ENCODE measurements at regions not wholly inside any gene's neighbourhood (a gene's known extent, or its start where the extent isn't known, plus 50 kb on each side); places are given as distances from the start of the nearest gene placed in this dataset.

GRCh38 chr5:3995954-3996619, 400.5 kb downstream of the IRX1 start:
- TF ChIP-seq STAT1 (IDR thresholded peaks at IDR 0.05; ENCODE audit: unreplicated experiment) (no peak), ZNF114 (CRISPR knock-in tag; IDR thresholded peaks at IDR 0.05) (no peak), POLR2AphosphoS5 (IDR thresholded peaks at IDR 0.05; ENCODE audit: low read depth) (no peak), ZNF331 (CRISPR knock-in tag; IDR thresholded peaks at IDR 0.05; ENCODE audit: low read depth) (no peak), EZH2 (IDR thresholded peaks at IDR 0.05; ENCODE audit: low read depth, unreplicated experiment) (no peak), CREB1 (CRISPR knock-in tag; IDR thresholded peaks at IDR 0.05; ENCODE audit: low read depth) (no peak)
- TF ChIP-seq, protein P1, sequence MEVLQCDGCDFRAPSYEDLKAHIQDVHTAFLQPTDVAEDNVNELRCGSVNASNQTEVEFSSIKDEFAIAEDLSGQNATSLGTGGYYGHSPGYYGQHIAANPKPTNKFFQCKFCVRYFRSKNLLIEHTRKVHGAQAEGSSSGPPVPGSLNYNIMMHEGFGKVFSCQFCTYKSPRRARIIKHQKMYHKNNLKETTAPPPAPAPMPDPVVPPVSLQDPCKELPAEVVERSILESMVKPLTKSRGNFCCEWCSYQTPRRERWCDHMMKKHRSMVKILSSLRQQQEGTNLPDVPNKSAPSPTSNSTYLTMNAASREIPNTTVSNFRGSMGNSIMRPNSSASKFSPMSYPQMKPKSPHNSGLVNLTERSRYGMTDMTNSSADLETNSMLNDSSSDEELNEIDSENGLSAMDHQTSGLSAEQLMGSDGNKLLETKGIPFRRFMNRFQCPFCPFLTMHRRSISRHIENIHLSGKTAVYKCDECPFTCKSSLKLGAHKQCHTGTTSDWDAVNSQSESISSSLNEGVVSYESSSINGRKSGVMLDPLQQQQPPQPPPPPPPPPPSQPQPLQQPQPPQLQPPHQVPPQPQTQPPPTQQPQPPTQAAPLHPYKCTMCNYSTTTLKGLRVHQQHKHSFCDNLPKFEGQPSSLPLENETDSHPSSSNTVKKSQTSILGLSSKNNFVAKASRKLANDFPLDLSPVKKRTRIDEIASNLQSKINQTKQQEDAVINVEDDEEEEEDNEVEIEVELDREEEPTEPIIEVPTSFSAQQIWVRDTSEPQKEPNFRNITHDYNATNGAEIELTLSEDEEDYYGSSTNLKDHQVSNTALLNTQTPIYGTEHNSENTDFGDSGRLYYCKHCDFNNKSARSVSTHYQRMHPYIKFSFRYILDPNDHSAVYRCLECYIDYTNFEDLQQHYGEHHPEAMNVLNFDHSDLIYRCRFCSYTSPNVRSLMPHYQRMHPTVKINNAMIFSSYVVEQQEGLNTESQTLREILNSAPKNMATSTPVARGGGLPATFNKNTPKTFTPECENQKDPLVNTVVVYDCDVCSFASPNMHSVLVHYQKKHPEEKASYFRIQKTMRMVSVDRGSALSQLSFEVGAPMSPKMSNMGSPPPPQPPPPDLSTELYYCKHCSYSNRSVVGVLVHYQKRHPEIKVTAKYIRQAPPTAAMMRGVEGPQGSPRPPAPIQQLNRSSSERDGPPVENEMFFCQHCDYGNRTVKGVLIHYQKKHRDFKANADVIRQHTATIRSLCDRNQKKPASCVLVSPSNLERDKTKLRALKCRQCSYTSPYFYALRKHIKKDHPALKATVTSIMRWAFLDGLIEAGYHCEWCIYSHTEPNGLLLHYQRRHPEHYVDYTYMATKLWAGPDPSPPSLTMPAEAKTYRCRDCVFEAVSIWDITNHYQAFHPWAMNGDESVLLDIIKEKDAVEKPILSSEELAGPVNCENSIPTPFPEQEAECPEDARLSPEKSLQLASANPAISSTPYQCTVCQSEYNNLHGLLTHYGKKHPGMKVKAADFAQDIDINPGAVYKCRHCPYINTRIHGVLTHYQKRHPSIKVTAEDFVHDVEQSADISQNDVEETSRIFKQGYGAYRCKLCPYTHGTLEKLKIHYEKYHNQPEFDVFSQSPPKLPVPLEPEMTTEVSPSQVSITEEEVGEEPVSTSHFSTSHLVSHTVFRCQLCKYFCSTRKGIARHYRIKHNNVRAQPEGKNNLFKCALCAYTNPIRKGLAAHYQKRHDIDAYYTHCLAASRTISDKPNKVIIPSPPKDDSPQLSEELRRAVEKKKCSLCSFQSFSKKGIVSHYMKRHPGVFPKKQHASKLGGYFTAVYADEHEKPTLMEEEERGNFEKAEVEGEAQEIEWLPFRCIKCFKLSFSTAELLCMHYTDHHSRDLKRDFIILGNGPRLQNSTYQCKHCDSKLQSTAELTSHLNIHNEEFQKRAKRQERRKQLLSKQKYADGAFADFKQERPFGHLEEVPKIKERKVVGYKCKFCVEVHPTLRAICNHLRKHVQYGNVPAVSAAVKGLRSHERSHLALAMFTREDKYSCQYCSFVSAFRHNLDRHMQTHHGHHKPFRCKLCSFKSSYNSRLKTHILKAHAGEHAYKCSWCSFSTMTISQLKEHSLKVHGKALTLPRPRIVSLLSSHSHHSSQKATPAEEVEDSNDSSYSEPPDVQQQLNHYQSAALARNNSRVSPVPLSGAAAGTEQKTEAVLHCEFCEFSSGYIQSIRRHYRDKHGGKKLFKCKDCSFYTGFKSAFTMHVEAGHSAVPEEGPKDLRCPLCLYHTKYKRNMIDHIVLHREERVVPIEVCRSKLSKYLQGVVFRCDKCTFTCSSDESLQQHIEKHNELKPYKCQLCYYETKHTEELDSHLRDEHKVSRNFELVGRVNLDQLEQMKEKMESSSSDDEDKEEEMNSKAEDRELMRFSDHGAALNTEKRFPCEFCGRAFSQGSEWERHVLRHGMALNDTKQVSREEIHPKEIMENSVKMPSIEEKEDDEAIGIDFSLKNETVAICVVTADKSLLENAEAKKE (CRISPR knock-in tag; IDR thresholded peaks at IDR 0.05) = no peak
- TF ChIP-seq, protein P2, sequence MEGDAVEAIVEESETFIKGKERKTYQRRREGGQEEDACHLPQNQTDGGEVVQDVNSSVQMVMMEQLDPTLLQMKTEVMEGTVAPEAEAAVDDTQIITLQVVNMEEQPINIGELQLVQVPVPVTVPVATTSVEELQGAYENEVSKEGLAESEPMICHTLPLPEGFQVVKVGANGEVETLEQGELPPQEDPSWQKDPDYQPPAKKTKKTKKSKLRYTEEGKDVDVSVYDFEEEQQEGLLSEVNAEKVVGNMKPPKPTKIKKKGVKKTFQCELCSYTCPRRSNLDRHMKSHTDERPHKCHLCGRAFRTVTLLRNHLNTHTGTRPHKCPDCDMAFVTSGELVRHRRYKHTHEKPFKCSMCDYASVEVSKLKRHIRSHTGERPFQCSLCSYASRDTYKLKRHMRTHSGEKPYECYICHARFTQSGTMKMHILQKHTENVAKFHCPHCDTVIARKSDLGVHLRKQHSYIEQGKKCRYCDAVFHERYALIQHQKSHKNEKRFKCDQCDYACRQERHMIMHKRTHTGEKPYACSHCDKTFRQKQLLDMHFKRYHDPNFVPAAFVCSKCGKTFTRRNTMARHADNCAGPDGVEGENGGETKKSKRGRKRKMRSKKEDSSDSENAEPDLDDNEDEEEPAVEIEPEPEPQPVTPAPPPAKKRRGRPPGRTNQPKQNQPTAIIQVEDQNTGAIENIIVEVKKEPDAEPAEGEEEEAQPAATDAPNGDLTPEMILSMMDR (conservative IDR thresholded peaks at IDR 0.05; ENCODE audit: low read depth in 2 of 2) = no peak
- TF ChIP-seq, protein P3, sequence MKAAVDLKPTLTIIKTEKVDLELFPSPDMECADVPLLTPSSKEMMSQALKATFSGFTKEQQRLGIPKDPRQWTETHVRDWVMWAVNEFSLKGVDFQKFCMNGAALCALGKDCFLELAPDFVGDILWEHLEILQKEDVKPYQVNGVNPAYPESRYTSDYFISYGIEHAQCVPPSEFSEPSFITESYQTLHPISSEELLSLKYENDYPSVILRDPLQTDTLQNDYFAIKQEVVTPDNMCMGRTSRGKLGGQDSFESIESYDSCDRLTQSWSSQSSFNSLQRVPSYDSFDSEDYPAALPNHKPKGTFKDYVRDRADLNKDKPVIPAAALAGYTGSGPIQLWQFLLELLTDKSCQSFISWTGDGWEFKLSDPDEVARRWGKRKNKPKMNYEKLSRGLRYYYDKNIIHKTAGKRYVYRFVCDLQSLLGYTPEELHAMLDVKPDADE (IDR thresholded peaks at IDR 0.05) = no peak
- TF ChIP-seq, protein P4, sequence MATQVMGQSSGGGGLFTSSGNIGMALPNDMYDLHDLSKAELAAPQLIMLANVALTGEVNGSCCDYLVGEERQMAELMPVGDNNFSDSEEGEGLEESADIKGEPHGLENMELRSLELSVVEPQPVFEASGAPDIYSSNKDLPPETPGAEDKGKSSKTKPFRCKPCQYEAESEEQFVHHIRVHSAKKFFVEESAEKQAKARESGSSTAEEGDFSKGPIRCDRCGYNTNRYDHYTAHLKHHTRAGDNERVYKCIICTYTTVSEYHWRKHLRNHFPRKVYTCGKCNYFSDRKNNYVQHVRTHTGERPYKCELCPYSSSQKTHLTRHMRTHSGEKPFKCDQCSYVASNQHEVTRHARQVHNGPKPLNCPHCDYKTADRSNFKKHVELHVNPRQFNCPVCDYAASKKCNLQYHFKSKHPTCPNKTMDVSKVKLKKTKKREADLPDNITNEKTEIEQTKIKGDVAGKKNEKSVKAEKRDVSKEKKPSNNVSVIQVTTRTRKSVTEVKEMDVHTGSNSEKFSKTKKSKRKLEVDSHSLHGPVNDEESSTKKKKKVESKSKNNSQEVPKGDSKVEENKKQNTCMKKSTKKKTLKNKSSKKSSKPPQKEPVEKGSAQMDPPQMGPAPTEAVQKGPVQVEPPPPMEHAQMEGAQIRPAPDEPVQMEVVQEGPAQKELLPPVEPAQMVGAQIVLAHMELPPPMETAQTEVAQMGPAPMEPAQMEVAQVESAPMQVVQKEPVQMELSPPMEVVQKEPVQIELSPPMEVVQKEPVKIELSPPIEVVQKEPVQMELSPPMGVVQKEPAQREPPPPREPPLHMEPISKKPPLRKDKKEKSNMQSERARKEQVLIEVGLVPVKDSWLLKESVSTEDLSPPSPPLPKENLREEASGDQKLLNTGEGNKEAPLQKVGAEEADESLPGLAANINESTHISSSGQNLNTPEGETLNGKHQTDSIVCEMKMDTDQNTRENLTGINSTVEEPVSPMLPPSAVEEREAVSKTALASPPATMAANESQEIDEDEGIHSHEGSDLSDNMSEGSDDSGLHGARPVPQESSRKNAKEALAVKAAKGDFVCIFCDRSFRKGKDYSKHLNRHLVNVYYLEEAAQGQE (IDR thresholded peaks at IDR 0.05; ENCODE audit: unreplicated experiment) = no peak
- Histone ChIP-seq H3K4me2 (no peak overlapping the region), H3K4me3 (no peak overlapping the region), H3K9me2 (ENCODE audit: insufficient read depth) (no peaks in the 10 kb centered on the region), H3K36me3 (ENCODE audit: insufficient read depth) (no peaks in the 10 kb centered on the region), H3K79me2 (replicated peaks; ENCODE audit: insufficient read depth) (no peaks in the 10 kb centered on the region), H2AFZ (no peak overlapping the region), H4K20me1 (replicated peaks; ENCODE audit: insufficient read depth) (no peaks in the 10 kb centered on the region), H3F3A (replicated peaks; ENCODE audit: low read depth) (no peaks in the 10 kb centered on the region), H3K27ac (ENCODE audit: low read depth) (no peak overlapping the region), H3K27me3 (ENCODE audit: insufficient read depth) (no peaks in the 10 kb centered on the region), H3K4me1 (ENCODE audit: insufficient read depth) (no peaks in the 10 kb centered on the region)
- Mint-ChIP-seq H3K4me3 (no peak overlapping the region), H3K4me1 (no peaks in the 10 kb centered on the region), H3K27ac (no peak overlapping the region), H3K36me3 (ENCODE audit: low read depth) (peaks cover 5% of the 10 kb centered on the region; the same call in 2 of the 3 replicates), H3K27me3 (ENCODE audit: insufficient read depth, low read depth, poor library complexity) (peaks cover 8% of the 10 kb centered on the region), H3K9me3 (peaks cover 17% of the 10 kb centered on the region)
- ATAC-seq = no peak
- DNase-seq (ENCODE audit: low spot score) = no peak

Data from GM23338 (cell line).